ENCODE measurements at regions not wholly inside any gene's neighbourhood (a gene's known extent, or its start where the extent isn't known, plus 50 kb on each side); places are given as distances from the start of the nearest gene placed in this dataset.

- TF ChIP-seq CTCF (conservative IDR thresholded peaks at IDR 0.05) (no peak), ZFX (IDR thresholded peaks at IDR 0.05) (no peak)
These were observed 62.7 kb upstream of the GSE1 start for GRCh38 chr16:85550422-85550864.

All from C4-2B (cell line).